Stimulated activated CD4-positive, alpha-beta T cell treated with anti-CD3 and anti-CD28 coated beads, Interleukin-15, amount 100 ng/mL, for 24 hours (primary cell): ENCODE measurements at regions not wholly inside any gene's neighbourhood (a gene's known extent, or its start where the extent isn't known, plus 50 kb on each side); places are given as distances from the start of the nearest gene placed in this dataset.
"Not testable (repeated sequence)": the region's sequence is repeated elsewhere in the genome, so short reads cannot be mapped to it uniquely, and the experiment has no call there.

Experiments
- DNase-seq: peaks from one replicate; pipeline ENCODE4 v3.0.0-alpha.2; 2020

DNA sequence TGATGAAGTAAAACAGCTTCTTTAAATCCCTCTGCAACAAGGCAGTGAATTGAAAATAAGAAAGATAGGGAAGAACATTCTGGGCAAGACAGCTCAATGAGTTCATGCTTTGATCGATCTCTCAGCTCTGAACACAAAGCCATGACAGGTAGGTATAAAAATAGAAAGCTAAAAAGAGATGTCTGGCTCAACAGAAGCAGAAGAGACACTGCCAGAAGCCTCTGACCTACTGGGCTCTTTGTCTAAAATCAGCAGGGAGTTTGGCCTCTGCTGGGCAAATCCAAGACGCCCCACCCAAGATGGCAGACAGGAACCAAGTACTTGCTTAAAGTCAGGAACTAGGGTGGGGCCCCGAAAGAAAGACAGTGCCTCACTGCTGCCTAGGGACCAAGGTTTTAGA lies 2684.1 kb upstream of the TPTE start:
- DNase-seq, result not testable (repeated sequence)

DNA sequence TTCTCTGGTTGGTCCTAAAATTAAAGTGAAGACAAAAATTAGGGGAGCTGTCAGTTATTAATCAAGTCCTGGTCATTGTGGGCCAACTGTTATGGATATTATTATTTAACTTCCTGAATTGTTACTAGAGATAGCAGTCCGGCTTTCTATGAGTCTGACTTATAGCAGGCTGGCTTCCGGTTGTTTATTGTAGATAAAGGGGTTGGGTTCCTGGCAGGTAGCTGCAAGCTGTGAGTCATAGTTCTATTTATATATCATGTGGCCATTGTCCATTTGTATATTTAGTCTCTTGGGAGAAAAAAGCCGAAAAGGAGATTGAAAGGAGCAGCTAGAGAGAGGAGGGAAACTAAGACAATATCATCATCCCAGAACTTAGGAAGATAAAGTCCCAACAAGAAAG lies 2668.0 kb upstream of the TPTE start:
- DNase-seq, result not testable (repeated sequence)

DNA sequence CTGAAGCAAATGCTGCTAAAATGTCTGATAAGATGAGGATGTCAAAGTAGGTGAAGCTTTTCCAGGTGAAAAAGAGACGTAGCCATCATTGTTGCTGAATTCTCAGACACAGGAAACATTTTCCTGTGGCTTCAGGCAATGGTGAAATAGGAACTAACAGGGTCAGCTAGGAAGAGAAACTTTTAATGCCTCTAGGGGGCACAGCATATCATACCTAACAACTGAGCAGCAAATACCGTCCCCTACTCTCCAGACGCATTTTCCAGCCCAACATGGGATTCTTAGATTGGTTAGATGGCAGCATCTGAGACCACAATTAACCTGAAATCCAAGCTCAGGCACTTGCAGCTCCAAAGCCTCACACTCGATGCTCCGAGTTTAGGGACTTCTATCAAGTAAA lies 2667.5 kb upstream of the TPTE start:
- DNase-seq, result not testable (repeated sequence)
